Heart left ventricle (tissue), 13 donors: ENCODE measurements at regions not wholly inside any gene's neighbourhood (a gene's known extent, or its start where the extent isn't known, plus 50 kb on each side); places are given as distances from the start of the nearest gene placed in this dataset.

ENCODE experiments used
- CTCF ChIP-seq, 12 donors: fragments of 200-600 bp; sonication (generic) in 4 of 12; IDR thresholded peaks; one replicate each; pipeline versions ENCODE4 v1.5.0 to v1.8.0; 2018 to 2022; ENCODE audit warnings: antibody characterized with exemption in 12 of 12, mild to moderate bottlenecking in 5 of 12
- POLR2A ChIP-seq, 2 donors: fragments of 450-650 bp; IDR thresholded peaks; one replicate each; pipeline ENCODE4 v1.6.1; 2017; ENCODE audit warnings: antibody characterized with exemption in 2 of 2, mild to moderate bottlenecking in 2 of 2, moderate library complexity in 2 of 2
- donor health status: ischemic (EF 13 %, LVEDD 7.1; RV severe dilation, severe dysfunction).
- donor health status: DM: no; HTN: yes; CAD: no.
- donor health status: DM: no; HTN: no; CAD: no.
- donor health status: ischemic (EF 25% LVEDD 6.9; RV normal size, moderate dysfunction).
- donor health status: ischemic (EF 25% LVEDD 5.7; RV mildly dilated, moderate dysfunction).
- donor health status: ischemic (EF 35%, LVEDD 5.7; RV mildly dilated, moderate dysfunction).
- donor health status: nonischemic (EF 11% LVEDD 7.7; RV severe dilation, severe dysfunction).
- donor health status: DM: yes; HTN: yes; CAD: no.
- donor health status: PGD.
- donor health status: ischemic (EF 29% LVEDD 5.4; RV normal size, mild dysfunction).
- donor health status: nonischemic (EF 23%, LVEDD 6.1; RV moderate dilation, normal function).

DNA sequence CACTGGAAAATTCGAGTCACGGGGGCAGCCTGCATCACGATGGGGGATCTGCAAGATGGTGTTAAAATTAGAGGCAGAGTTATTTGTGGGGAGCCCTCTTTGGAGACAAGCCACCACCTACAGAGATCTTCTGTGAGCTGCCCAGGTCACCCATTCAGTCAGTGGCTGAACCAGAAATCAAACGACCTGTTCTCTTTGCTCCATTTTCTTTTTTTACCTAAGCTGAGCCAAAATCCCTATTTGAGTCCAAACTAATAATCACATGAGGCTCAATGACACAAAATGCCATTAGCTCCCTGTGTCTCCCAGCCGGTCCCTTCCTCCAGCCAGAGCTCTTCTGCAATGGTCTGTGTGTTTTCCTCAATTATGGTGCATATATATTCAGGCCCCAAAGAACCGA, 394.2 kb downstream of the AGTPBP1 start:
- TF ChIP-seq CTCF (IDR thresholded peaks at IDR 0.05) (no peak), POLR2A (IDR thresholded peaks at IDR 0.05) (no peak)
